ENCODE measurements at regions not wholly inside any gene's neighbourhood (a gene's known extent, or its start where the extent isn't known, plus 50 kb on each side); places are given as distances from the start of the nearest gene placed in this dataset.

DNA sequence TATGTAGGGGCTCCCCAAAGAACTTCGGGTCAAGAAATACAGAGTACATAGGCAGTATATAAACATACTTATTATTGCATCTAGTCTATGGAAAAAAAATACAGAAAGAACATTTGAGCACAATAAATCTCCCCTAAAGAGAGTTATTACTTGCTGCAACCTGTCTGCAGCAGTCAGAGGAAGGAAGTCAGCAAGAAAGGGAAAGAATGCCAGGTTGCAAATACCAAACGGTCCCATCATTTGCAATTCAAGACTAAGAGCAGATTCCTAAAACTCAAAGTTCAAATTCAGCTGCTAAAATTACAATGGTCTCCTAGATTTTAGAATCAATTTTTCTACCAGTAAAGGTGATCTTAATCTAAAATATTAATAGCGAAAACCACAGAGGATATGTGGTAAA is 236.2 kb upstream of the NUDT6 start:
- TF ChIP-seq, protein P1, sequence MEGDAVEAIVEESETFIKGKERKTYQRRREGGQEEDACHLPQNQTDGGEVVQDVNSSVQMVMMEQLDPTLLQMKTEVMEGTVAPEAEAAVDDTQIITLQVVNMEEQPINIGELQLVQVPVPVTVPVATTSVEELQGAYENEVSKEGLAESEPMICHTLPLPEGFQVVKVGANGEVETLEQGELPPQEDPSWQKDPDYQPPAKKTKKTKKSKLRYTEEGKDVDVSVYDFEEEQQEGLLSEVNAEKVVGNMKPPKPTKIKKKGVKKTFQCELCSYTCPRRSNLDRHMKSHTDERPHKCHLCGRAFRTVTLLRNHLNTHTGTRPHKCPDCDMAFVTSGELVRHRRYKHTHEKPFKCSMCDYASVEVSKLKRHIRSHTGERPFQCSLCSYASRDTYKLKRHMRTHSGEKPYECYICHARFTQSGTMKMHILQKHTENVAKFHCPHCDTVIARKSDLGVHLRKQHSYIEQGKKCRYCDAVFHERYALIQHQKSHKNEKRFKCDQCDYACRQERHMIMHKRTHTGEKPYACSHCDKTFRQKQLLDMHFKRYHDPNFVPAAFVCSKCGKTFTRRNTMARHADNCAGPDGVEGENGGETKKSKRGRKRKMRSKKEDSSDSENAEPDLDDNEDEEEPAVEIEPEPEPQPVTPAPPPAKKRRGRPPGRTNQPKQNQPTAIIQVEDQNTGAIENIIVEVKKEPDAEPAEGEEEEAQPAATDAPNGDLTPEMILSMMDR (conservative IDR thresholded peaks at IDR 0.05; ENCODE audit: low read depth, low read length): no peak
- TF ChIP-seq POLR2A (IDR thresholded peaks at IDR 0.05; ENCODE audit: low read depth, low read length) (no peak), MXI1 (IDR thresholded peaks at IDR 0.05; ENCODE audit: borderline replicate concordance, low read depth, low read length) (no peak), RFX5 (IDR thresholded peaks at IDR 0.05; ENCODE audit: low read depth, low read length) (no peak), MAZ (IDR thresholded peaks at IDR 0.05; ENCODE audit: borderline replicate concordance, low read depth, low read length) (no peak), CHD1 (IDR thresholded peaks at IDR 0.05; ENCODE audit: low read depth, low read length) (no peak)
- TF ChIP-seq, protein P2, sequence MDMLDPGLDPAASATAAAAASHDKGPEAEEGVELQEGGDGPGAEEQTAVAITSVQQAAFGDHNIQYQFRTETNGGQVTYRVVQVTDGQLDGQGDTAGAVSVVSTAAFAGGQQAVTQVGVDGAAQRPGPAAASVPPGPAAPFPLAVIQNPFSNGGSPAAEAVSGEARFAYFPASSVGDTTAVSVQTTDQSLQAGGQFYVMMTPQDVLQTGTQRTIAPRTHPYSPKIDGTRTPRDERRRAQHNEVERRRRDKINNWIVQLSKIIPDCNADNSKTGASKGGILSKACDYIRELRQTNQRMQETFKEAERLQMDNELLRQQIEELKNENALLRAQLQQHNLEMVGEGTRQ (IDR thresholded peaks at IDR 0.05; ENCODE audit: low read depth, low read length): no peak
